GM23338 (cell line): ENCODE measurements at regions not wholly inside any gene's neighbourhood (a gene's known extent, or its start where the extent isn't known, plus 50 kb on each side); places are given as distances from the start of the nearest gene placed in this dataset.

ENCODE experiments used
- ATAC-seq: fragments of 200-7000 bp; cut with Tn5 transposase; 3 replicates; pipeline ENCODE4 v1.9.1; 2020
- DNase-seq: peaks from one replicate; pipeline ENCODE4 v3.0.0-alpha.2; 2015; ENCODE audit warnings: low spot score
- H2AFZ ChIP-seq: fragments of 200-600 bp; sonication (generic); 2 replicates; pipeline ENCODE4 v1.8.0; 2016; ENCODE audit warnings: antibody characterized with exemption, mild to moderate bottlenecking, moderate library complexity
- H3F3A ChIP-seq: fragments of 200-600 bp; sonication (generic); replicated peaks from 2 replicates; pipeline ENCODE4 v1.8.0; 2017; ENCODE audit warnings: antibody characterized with exemption, mixed run types, low read depth
- H3K27ac ChIP-seq: fragments of 200-600 bp; sonication (generic); 2 replicates; pipeline ENCODE4 v1.6.1; 2016; ENCODE audit warnings: low read depth
- H3K27me3 ChIP-seq: fragments of 200-600 bp; sonication (generic); 2 replicates; pipeline ENCODE4 v1.8.0; 2016; ENCODE audit warnings: mild to moderate bottlenecking, mixed run types, moderate library complexity; ENCODE audit not compliant: insufficient read depth
- H3K36me3 ChIP-seq: fragments of 200-600 bp; sonication (generic); 2 replicates; pipeline ENCODE4 v1.8.0; 2016; ENCODE audit warnings: mild to moderate bottlenecking; ENCODE audit not compliant: insufficient read depth
- H3K4me1 ChIP-seq: fragments of 200-600 bp; sonication (generic); 2 replicates; pipeline ENCODE4 v1.8.0; 2016; ENCODE audit warnings: mild to moderate bottlenecking, moderate library complexity; ENCODE audit not compliant: insufficient read depth
- H3K4me2 ChIP-seq: fragments of 200-600 bp; sonication (generic); 2 replicates; pipeline ENCODE4 v1.7.1; 2017; ENCODE audit warnings: mixed run types
- H3K4me3 ChIP-seq: fragments of 200-600 bp; sonication (generic); 2 replicates; pipeline ENCODE4 v1.6.1; 2016; ENCODE audit warnings: mixed run types
- H3K79me2 ChIP-seq: fragments of 200-600 bp; sonication (generic); replicated peaks from 2 replicates; pipeline ENCODE4 v1.8.0; 2017; ENCODE audit warnings: mild to moderate bottlenecking; ENCODE audit not compliant: insufficient read depth
- H3K9me2 ChIP-seq: fragments of 200-600 bp; sonication (generic); 2 replicates; pipeline ENCODE4 v1.8.0; 2017; ENCODE audit not compliant: insufficient read depth
- H4K20me1 ChIP-seq: fragments of 200-600 bp; sonication (generic); replicated peaks from 2 replicates; pipeline ENCODE4 v1.8.0; 2017; ENCODE audit warnings: mild to moderate bottlenecking; ENCODE audit not compliant: insufficient read depth
- H3K27ac Mint-ChIP-seq: 2 replicates; pipeline ENCODE4 v1.8.0; 2020; ENCODE audit warnings: inconsistent platforms, mild to moderate bottlenecking, moderate library complexity, mixed read lengths
- H3K27me3 Mint-ChIP-seq: 3 replicates; pipeline ENCODE4 v1.8.0; 2022; ENCODE audit warnings: low read depth, mild to moderate bottlenecking, moderate library complexity, mixed read lengths, inconsistent platforms; ENCODE audit not compliant: insufficient read depth, poor library complexity
- H3K36me3 Mint-ChIP-seq: 3 replicates; pipeline ENCODE4 v1.8.0; 2021; ENCODE audit warnings: low read depth, mild to moderate bottlenecking, inconsistent platforms, moderate library complexity, mixed read lengths
- H3K4me1 Mint-ChIP-seq: 3 replicates; pipeline ENCODE4 v1.8.0; 2020; ENCODE audit warnings: mild to moderate bottlenecking, inconsistent platforms, mixed read lengths
- H3K4me3 Mint-ChIP-seq: 3 replicates; pipeline ENCODE4 v1.8.0; 2021; ENCODE audit warnings: moderate library complexity, mild to moderate bottlenecking, inconsistent platforms, mixed read lengths
- H3K9me3 Mint-ChIP-seq: 3 replicates; pipeline ENCODE4 v1.8.0; 2020; ENCODE audit warnings: moderate library complexity, mild to moderate bottlenecking, inconsistent platforms, mixed read lengths
- POLR2AphosphoS5 ChIP-seq: IDR thresholded peaks from 2 replicates; pipeline ENCODE4 v1.6.1; 2016; ENCODE audit warnings: antibody characterized with exemption, low read depth
- STAT1 ChIP-seq: IDR thresholded peaks from one replicate; pipeline ENCODE4 v1.6.1; 2016; ENCODE audit warnings: antibody characterized with exemption; ENCODE audit not compliant: unreplicated experiment
- ZNF114 ChIP-seq: fragments of 250-450 bp; sonication (Bioruptor Pico); IDR thresholded peaks from 2 replicates; pipeline ENCODE4 v1.5.0; 2020; ENCODE audit warnings: mild to moderate bottlenecking, moderate library complexity
- TF ChIP-seq, protein P1 (sequence below): IDR thresholded peaks from one replicate; pipeline ENCODE4 v1.6.1; 2018; ENCODE audit warnings: antibody characterized with exemption; ENCODE audit not compliant: unreplicated experiment
- TF ChIP-seq, protein P2 (sequence below): fragments of 250-450 bp; sonication (Bioruptor Pico); IDR thresholded peaks from 2 replicates; pipeline ENCODE4 v1.5.0; 2020; ENCODE audit warnings: mild to moderate bottlenecking, moderate library complexity
- TF ChIP-seq, protein P3 (sequence below), 2 experiments: fragments of 200-600 bp in 1 of 2; sonication (generic) in 1 of 2; conservative IDR thresholded peaks; 2 replicates each; pipeline versions ENCODE4 v1.5.1 to v1.6.1; 2016 to 2017; ENCODE audit warnings: antibody characterized with exemption in 2 of 2, low read depth in 2 of 2, mild to moderate bottlenecking in 2 of 2, moderate library complexity in 1 of 2

DNA sequence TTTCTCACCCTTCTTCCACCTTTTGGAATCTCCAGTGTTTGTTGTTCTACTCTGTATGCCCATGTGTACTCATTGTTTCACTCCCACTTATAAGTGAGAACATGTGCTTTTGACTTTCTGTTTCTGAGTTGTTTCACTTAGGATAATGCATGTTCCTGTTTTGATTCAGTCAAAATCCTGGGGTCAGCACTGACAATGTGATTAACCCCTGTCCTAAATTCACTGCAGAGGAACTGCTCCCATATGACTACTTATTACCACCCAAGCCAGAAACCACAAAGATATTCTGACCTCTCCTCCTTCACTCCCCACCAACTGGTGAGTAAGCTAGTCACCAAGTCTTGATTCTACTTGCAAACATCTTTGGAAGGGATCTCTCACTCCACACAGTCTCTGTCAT lies 251.4 kb upstream of the TCF4 start:
- no peaks in the 10 kb centered on the region for H3K27me3 Mint-ChIP-seq
- H3K36me3 Mint-ChIP-seq: peaks cover 8% of the 10 kb centered on the region
- H3K4me3 Mint-ChIP-seq: no peak overlapping the region
- H3K9me2 ChIP-seq: no peaks in the 10 kb centered on the region; the same call in 1 of the 2 replicates
- no peaks in the 10 kb centered on the region for H3F3A ChIP-seq
- DNase-seq (no peak), ATAC-seq (no peak)
- no peak overlapping the region for H3K27ac ChIP-seq
- no peaks in the 10 kb centered on the region; the same call in 2 of the 3 replicates for H3K4me1 Mint-ChIP-seq
- no peaks in the 10 kb centered on the region for H3K79me2 ChIP-seq
- no peaks in the 10 kb centered on the region for H3K27me3 ChIP-seq
- no peaks in the 10 kb centered on the region for H4K20me1 ChIP-seq
- no peak overlapping the region for H3K27ac Mint-ChIP-seq
- peaks cover 10% of the 10 kb centered on the region; the same call in 2 of the 3 replicates for H3K9me3 Mint-ChIP-seq
- H3K4me2 ChIP-seq: no peak overlapping the region
- H3K4me1 ChIP-seq: no peaks in the 10 kb centered on the region
- H3K36me3 ChIP-seq: no peaks in the 10 kb centered on the region
- TF ChIP-seq ZNF114 (CRISPR knock-in tag) (no peak), STAT1 (no peak), POLR2AphosphoS5 (no peak)
- TF ChIP-seq, protein P1, sequence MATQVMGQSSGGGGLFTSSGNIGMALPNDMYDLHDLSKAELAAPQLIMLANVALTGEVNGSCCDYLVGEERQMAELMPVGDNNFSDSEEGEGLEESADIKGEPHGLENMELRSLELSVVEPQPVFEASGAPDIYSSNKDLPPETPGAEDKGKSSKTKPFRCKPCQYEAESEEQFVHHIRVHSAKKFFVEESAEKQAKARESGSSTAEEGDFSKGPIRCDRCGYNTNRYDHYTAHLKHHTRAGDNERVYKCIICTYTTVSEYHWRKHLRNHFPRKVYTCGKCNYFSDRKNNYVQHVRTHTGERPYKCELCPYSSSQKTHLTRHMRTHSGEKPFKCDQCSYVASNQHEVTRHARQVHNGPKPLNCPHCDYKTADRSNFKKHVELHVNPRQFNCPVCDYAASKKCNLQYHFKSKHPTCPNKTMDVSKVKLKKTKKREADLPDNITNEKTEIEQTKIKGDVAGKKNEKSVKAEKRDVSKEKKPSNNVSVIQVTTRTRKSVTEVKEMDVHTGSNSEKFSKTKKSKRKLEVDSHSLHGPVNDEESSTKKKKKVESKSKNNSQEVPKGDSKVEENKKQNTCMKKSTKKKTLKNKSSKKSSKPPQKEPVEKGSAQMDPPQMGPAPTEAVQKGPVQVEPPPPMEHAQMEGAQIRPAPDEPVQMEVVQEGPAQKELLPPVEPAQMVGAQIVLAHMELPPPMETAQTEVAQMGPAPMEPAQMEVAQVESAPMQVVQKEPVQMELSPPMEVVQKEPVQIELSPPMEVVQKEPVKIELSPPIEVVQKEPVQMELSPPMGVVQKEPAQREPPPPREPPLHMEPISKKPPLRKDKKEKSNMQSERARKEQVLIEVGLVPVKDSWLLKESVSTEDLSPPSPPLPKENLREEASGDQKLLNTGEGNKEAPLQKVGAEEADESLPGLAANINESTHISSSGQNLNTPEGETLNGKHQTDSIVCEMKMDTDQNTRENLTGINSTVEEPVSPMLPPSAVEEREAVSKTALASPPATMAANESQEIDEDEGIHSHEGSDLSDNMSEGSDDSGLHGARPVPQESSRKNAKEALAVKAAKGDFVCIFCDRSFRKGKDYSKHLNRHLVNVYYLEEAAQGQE: no peak
- TF ChIP-seq, protein P2, sequence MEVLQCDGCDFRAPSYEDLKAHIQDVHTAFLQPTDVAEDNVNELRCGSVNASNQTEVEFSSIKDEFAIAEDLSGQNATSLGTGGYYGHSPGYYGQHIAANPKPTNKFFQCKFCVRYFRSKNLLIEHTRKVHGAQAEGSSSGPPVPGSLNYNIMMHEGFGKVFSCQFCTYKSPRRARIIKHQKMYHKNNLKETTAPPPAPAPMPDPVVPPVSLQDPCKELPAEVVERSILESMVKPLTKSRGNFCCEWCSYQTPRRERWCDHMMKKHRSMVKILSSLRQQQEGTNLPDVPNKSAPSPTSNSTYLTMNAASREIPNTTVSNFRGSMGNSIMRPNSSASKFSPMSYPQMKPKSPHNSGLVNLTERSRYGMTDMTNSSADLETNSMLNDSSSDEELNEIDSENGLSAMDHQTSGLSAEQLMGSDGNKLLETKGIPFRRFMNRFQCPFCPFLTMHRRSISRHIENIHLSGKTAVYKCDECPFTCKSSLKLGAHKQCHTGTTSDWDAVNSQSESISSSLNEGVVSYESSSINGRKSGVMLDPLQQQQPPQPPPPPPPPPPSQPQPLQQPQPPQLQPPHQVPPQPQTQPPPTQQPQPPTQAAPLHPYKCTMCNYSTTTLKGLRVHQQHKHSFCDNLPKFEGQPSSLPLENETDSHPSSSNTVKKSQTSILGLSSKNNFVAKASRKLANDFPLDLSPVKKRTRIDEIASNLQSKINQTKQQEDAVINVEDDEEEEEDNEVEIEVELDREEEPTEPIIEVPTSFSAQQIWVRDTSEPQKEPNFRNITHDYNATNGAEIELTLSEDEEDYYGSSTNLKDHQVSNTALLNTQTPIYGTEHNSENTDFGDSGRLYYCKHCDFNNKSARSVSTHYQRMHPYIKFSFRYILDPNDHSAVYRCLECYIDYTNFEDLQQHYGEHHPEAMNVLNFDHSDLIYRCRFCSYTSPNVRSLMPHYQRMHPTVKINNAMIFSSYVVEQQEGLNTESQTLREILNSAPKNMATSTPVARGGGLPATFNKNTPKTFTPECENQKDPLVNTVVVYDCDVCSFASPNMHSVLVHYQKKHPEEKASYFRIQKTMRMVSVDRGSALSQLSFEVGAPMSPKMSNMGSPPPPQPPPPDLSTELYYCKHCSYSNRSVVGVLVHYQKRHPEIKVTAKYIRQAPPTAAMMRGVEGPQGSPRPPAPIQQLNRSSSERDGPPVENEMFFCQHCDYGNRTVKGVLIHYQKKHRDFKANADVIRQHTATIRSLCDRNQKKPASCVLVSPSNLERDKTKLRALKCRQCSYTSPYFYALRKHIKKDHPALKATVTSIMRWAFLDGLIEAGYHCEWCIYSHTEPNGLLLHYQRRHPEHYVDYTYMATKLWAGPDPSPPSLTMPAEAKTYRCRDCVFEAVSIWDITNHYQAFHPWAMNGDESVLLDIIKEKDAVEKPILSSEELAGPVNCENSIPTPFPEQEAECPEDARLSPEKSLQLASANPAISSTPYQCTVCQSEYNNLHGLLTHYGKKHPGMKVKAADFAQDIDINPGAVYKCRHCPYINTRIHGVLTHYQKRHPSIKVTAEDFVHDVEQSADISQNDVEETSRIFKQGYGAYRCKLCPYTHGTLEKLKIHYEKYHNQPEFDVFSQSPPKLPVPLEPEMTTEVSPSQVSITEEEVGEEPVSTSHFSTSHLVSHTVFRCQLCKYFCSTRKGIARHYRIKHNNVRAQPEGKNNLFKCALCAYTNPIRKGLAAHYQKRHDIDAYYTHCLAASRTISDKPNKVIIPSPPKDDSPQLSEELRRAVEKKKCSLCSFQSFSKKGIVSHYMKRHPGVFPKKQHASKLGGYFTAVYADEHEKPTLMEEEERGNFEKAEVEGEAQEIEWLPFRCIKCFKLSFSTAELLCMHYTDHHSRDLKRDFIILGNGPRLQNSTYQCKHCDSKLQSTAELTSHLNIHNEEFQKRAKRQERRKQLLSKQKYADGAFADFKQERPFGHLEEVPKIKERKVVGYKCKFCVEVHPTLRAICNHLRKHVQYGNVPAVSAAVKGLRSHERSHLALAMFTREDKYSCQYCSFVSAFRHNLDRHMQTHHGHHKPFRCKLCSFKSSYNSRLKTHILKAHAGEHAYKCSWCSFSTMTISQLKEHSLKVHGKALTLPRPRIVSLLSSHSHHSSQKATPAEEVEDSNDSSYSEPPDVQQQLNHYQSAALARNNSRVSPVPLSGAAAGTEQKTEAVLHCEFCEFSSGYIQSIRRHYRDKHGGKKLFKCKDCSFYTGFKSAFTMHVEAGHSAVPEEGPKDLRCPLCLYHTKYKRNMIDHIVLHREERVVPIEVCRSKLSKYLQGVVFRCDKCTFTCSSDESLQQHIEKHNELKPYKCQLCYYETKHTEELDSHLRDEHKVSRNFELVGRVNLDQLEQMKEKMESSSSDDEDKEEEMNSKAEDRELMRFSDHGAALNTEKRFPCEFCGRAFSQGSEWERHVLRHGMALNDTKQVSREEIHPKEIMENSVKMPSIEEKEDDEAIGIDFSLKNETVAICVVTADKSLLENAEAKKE (CRISPR knock-in tag): no peak
- TF ChIP-seq, protein P3, sequence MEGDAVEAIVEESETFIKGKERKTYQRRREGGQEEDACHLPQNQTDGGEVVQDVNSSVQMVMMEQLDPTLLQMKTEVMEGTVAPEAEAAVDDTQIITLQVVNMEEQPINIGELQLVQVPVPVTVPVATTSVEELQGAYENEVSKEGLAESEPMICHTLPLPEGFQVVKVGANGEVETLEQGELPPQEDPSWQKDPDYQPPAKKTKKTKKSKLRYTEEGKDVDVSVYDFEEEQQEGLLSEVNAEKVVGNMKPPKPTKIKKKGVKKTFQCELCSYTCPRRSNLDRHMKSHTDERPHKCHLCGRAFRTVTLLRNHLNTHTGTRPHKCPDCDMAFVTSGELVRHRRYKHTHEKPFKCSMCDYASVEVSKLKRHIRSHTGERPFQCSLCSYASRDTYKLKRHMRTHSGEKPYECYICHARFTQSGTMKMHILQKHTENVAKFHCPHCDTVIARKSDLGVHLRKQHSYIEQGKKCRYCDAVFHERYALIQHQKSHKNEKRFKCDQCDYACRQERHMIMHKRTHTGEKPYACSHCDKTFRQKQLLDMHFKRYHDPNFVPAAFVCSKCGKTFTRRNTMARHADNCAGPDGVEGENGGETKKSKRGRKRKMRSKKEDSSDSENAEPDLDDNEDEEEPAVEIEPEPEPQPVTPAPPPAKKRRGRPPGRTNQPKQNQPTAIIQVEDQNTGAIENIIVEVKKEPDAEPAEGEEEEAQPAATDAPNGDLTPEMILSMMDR (conservative IDR thresholded peaks at IDR 0.05; ENCODE audit: low read depth in 2 of 2): no peak
- no peak overlapping the region for H2AFZ ChIP-seq
- no peak overlapping the region for H3K4me3 ChIP-seq
